Calu3 (cell line): ENCODE measurements at regions not wholly inside any gene's neighbourhood (a gene's known extent, or its start where the extent isn't known, plus 50 kb on each side); places are given as distances from the start of the nearest gene placed in this dataset.

Source experiments
- BruUV-seq: library from RNA; stranded (reverse); fragments of 400-500 nt; replicated peaks from 2 replicates; lab custom pipeline; 2021; lab: Mats Ljungman, UMichigan
- CTCF ChIA-PET: fragments of 300-600 bp; sonication (Branson Sonifier 250); formaldehyde crosslinking; loops from one replicate; lab custom pipeline; 2022; ENCODE audit warnings: antibody characterized with exemption; lab: Charles Lee
- DNase-seq: peaks from one replicate; pipeline ENCODE4 v3.0.0; 2022
- H3K27ac Mint-ChIP-seq: one replicate; pipeline ENCODE4 v1.8.0; 2022; ENCODE audit warnings: mixed read lengths; ENCODE audit not compliant: unreplicated experiment
- H3K27me3 Mint-ChIP-seq: one replicate; pipeline ENCODE4 v1.8.0; 2022; ENCODE audit warnings: mixed read lengths; ENCODE audit not compliant: unreplicated experiment
- H3K36me3 Mint-ChIP-seq: one replicate; pipeline ENCODE4 v1.8.0; 2022; ENCODE audit warnings: mild to moderate bottlenecking, moderate library complexity, mixed read lengths; ENCODE audit not compliant: insufficient read depth, unreplicated experiment
- H3K4me1 Mint-ChIP-seq: one replicate; pipeline ENCODE4 v1.8.0; 2022; ENCODE audit warnings: mild to moderate bottlenecking, low read depth, mixed read lengths; ENCODE audit not compliant: unreplicated experiment
- H3K4me3 Mint-ChIP-seq: one replicate; pipeline ENCODE4 v1.8.0; 2022; ENCODE audit warnings: mild to moderate bottlenecking, low read depth, moderate library complexity, mixed read lengths; ENCODE audit not compliant: unreplicated experiment
- H3K9me3 Mint-ChIP-seq: one replicate; pipeline ENCODE4 v1.8.0; 2022; ENCODE audit warnings: low read depth, mixed read lengths; ENCODE audit not compliant: unreplicated experiment
- intact Hi-C: fragments of 100-400 bp; cut with micrococcal nuclease; formaldehyde crosslinking; loops from one replicate; pipeline ENCODE4 v1.10.0; 2022; ENCODE audit not compliant: unreplicated experiment
- TF ChIP-seq, protein P1 (sequence below): fragments of 200-600 bp; IDR thresholded peaks from one replicate; pipeline ENCODE4 v1.8.0; 2022; ENCODE audit warnings: antibody characterized with exemption; ENCODE audit not compliant: unreplicated experiment

DNA sequence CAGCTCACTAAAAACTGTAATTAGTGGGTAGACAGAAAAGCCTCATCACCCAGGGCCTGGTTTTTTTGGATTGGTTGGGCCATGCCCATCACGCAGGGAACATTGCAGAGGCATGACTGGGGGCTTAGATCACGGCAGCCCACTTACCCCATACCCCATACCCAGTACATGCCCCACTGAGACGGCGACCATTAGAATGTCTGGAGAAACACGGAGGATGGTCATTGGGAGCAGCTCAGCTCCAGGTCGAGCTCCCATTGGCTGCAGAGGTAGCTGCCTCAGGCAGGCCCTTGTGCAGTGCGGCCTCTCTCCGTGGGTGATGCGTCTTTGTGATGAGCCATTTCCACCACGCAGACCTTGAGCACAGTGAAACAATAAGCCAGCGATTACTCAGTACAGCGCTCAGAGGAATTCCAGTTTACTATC is 204.0 kb downstream of the GADD45G start:
- peaks cover 92% of the 10 kb centered on the region for H3K27me3 Mint-ChIP-seq

DNA sequence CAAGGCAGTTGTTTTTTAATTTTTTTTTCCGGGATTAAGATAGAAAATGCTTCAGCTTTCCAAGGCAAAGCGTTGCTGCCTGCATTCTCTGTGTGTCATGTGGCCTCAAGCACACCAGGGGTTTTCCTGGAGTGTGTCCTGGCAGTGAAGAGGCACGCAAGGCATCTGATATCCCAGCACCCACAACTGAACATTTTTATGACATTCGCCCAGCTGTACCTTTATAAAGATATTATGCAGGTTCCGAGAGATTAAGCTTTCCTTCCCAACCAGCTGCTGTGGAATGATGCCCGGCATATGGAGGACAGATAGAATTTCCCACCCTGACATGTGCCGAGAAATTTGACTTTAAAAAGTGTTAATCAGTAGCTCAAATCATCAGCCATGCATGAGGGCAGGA is 205.6 kb downstream of the GADD45G start:
- intact Hi-C loops, result no loop called here
- no peak overlapping the region for H3K4me3 Mint-ChIP-seq
- TF ChIP-seq, protein P1, sequence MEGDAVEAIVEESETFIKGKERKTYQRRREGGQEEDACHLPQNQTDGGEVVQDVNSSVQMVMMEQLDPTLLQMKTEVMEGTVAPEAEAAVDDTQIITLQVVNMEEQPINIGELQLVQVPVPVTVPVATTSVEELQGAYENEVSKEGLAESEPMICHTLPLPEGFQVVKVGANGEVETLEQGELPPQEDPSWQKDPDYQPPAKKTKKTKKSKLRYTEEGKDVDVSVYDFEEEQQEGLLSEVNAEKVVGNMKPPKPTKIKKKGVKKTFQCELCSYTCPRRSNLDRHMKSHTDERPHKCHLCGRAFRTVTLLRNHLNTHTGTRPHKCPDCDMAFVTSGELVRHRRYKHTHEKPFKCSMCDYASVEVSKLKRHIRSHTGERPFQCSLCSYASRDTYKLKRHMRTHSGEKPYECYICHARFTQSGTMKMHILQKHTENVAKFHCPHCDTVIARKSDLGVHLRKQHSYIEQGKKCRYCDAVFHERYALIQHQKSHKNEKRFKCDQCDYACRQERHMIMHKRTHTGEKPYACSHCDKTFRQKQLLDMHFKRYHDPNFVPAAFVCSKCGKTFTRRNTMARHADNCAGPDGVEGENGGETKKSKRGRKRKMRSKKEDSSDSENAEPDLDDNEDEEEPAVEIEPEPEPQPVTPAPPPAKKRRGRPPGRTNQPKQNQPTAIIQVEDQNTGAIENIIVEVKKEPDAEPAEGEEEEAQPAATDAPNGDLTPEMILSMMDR, result no peak
- no peaks in the 10 kb centered on the region for H3K9me3 Mint-ChIP-seq
- H3K4me1 Mint-ChIP-seq, result no peaks in the 10 kb centered on the region
- DNase-seq, result no peak
- H3K27me3 Mint-ChIP-seq, result peaks cover 94% of the 10 kb centered on the region
- BruUV-seq, result no TSS peak
- H3K27ac Mint-ChIP-seq, result no peak overlapping the region
- CTCF ChIA-PET, result no interaction called here
- no peaks in the 10 kb centered on the region for H3K36me3 Mint-ChIP-seq

More for the DNA sequence above, 204.0 kb downstream of the GADD45G start:
- no peaks in the 10 kb centered on the region for H3K9me3 Mint-ChIP-seq
- TF ChIP-seq, protein P1, result no peak
- H3K4me3 Mint-ChIP-seq, result no peak overlapping the region
- no peak overlapping the region for H3K27ac Mint-ChIP-seq
- CTCF ChIA-PET, result no interaction called here
- intact Hi-C loops, result no loop called here
- H3K4me1 Mint-ChIP-seq, result no peaks in the 10 kb centered on the region
- no peaks in the 10 kb centered on the region for H3K36me3 Mint-ChIP-seq
- no TSS peak for BruUV-seq
- no peak for DNase-seq

- no TSS peak for BruUV-seq
- intact Hi-C loops, result no loop called here
- H3K27ac Mint-ChIP-seq, result no peak overlapping the region
- TF ChIP-seq, protein P1, result no peak
- H3K27me3 Mint-ChIP-seq, result peaks cover 94% of the 10 kb centered on the region
- H3K36me3 Mint-ChIP-seq, result no peaks in the 10 kb centered on the region
- H3K9me3 Mint-ChIP-seq, result no peaks in the 10 kb centered on the region
- CTCF ChIA-PET, result no interaction called here
- no peaks in the 10 kb centered on the region for H3K4me1 Mint-ChIP-seq
- H3K4me3 Mint-ChIP-seq, result no peak overlapping the region
- no peak for DNase-seq
These were observed 206.5 kb downstream of the GADD45G start for GRCh38 chr9:89811356-89811755.

DNA sequence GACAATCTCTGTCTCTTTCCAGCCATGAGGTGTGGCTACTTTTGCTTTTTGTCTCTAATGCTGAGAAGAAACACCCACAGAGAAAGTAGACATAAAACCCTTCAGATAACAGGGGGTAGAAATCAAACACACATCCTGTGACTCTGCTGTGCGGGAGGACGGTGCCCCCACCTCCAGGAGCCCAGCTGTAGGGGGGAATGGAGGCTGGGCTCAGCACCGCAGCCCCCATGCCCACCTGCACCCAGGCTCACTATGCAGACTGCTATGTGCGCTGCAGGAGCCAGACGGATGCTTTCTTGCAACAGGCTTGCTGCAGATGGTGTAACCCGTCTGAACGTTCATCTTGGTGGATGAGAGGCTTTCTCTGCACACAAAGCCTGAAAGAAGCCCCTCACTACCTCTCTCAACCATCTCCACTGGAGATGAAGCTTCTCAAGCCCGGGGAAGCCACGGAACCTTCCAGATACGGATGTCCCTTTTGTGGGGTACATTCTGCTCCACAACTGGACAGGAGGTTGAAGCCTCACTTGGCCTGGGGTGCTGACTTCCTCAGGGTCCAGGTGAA is 207.2 kb downstream of the GADD45G start:
- CTCF ChIA-PET, result no interaction called here
- no peak for DNase-seq
- BruUV-seq, result no TSS peak

More for the DNA sequence above, 207.2 kb downstream of the GADD45G start:
- intact Hi-C loops, result no loop called here
- no peaks in the 10 kb centered on the region for H3K36me3 Mint-ChIP-seq
- no peaks in the 10 kb centered on the region for H3K9me3 Mint-ChIP-seq
- no peak overlapping the region for H3K27ac Mint-ChIP-seq
- no peaks in the 10 kb centered on the region for H3K4me1 Mint-ChIP-seq
- H3K27me3 Mint-ChIP-seq, result peaks cover 94% of the 10 kb centered on the region
- no peak overlapping the region for H3K4me3 Mint-ChIP-seq
- TF ChIP-seq, protein P1, result no peak
